Cardiac fibroblast (primary cell): ENCODE measurements at regions not wholly inside any gene's neighbourhood (a gene's known extent, or its start where the extent isn't known, plus 50 kb on each side); places are given as distances from the start of the nearest gene placed in this dataset.

ENCODE experiments used
- DNase-seq, 2 donors: peaks; one replicate each; pipeline versions ENCODE4 v3.0.0 to v3.0.0-alpha.2; 2010; ENCODE audit warnings: low read depth in 2 of 2
- H3K4me3 ChIP-seq, 2 donors: replicated peaks in 1 of 2; 1 replicate in 1 of 2; 2 replicates in 1 of 2; pipeline ENCODE4 v1.5.1; 2011; ENCODE audit warnings: low read depth in 2 of 2, low read length in 2 of 2, mild to moderate bottlenecking in 2 of 2, moderate library complexity in 1 of 2
- TF ChIP-seq, protein P1 (sequence below): IDR thresholded peaks from one replicate; pipeline ENCODE4 v1.5.1; 2011; ENCODE audit warnings: low read depth, mild to moderate bottlenecking, low read length, inconsistent platforms

DNA sequence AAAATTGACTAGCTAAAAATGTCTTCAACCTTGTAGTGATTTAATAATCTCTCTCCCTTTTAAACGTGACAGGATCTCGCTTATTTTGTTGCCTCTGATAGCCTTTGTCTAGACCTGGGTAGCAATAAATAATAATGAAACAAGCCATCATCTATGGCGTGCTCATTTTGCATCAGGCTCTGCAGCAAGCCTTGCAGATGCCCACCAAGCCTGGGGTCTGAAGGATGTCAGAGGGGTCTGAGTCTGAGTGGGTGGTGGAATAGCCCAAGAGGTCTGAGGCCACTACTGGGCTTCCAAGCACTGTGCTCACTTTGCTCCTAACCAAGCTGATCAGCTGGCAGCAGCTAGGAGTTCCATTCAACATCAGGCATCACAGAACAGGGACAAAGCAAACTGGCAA is 109.4 kb downstream of the GYPC start:
- no peak for DNase-seq
- no peak overlapping the region for H3K4me3 ChIP-seq
- TF ChIP-seq, protein P1, sequence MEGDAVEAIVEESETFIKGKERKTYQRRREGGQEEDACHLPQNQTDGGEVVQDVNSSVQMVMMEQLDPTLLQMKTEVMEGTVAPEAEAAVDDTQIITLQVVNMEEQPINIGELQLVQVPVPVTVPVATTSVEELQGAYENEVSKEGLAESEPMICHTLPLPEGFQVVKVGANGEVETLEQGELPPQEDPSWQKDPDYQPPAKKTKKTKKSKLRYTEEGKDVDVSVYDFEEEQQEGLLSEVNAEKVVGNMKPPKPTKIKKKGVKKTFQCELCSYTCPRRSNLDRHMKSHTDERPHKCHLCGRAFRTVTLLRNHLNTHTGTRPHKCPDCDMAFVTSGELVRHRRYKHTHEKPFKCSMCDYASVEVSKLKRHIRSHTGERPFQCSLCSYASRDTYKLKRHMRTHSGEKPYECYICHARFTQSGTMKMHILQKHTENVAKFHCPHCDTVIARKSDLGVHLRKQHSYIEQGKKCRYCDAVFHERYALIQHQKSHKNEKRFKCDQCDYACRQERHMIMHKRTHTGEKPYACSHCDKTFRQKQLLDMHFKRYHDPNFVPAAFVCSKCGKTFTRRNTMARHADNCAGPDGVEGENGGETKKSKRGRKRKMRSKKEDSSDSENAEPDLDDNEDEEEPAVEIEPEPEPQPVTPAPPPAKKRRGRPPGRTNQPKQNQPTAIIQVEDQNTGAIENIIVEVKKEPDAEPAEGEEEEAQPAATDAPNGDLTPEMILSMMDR = no peak

DNA sequence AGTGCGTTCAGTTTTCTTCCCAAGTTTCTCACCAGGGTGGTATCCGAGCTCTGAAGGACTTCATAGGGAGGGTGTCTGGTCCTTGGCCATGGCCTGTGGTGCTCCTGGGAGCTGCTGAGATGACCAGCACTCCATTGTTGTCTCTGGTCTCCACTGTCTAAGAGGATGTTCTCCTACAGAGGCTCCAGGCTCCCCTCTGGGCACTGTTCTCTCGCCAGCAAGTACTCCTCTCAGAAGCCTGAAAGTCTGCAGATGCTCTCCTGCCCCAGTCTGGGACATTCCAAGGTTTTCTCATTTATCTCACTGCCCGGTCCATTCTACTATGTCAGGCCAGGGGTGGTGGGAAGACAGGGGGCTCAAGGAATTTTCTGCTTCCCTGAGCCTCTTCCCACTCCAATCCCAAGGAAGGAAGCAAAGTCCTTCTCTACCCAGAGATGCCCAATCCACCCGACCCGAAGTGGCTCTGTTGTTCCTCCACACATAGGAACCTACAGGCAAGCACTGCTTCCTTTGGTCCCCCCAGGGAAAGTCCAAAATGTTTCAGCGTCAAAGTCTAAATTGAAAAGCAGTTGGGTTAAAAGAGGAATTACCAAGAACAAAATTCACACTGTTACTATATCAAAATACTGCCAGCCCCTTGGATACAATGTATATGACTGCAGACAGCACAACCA is 110.5 kb downstream of the GYPC start:
- TF ChIP-seq, protein P1 = no peak
- DNase-seq = no peak
- no peak overlapping the region for H3K4me3 ChIP-seq

- TF ChIP-seq, protein P1 = no peak
- DNase-seq = no peak
- no peak overlapping the region for H3K4me3 ChIP-seq
Measured at GRCh38 chr2:126766969-126767296, 111.0 kb downstream of the GYPC start.

DNA sequence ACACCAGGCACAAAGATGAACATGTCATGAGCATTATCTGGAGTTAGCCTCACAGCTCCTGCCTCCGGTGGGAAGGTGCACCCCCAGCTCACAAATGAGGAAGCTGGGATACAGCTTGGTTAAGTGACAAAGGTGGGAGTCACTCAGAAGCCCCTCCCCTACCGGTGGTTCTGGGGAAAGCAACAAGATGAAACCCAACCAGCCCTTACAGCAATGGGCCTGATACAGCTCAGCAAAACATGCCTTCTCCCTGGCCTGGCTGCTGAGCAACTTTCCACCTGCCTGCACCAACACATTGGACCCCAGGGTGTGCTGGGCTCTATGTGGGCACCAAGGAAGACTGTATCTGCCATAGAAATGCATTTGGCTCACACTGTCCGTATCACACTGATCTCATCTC is 113.2 kb downstream of the GYPC start:
- no peak overlapping the region for H3K4me3 ChIP-seq
- TF ChIP-seq, protein P1 = no peak
- DNase-seq = no peak

DNA sequence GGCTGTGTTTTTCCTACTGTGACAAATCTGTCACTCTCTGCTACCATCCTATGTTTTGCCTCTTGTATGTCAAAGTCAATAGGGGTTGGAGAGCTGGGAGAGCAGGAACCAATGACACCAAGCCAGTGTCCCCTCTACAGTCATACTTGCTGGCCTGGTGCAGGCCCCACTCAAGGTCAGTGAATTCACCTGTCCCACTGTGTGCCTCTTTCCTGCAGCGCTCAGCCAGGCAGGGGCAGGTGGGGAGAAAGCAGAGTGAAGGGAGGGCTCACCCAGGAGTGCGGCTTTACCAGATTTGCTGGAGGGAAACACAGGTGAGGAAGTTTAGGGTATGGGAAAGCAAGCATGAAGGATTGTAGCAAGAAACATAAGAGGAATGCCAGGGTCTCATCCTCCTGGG is 114.5 kb downstream of the GYPC start:
- TF ChIP-seq, protein P1 = no peak
- H3K4me3 ChIP-seq = no peak overlapping the region
- DNase-seq = no peak

- no peak overlapping the region for H3K4me3 ChIP-seq
- TF ChIP-seq, protein P1 = no peak
Measured at GRCh38 chr2:126771094-126771493, 115.1 kb downstream of the GYPC start.

DNA sequence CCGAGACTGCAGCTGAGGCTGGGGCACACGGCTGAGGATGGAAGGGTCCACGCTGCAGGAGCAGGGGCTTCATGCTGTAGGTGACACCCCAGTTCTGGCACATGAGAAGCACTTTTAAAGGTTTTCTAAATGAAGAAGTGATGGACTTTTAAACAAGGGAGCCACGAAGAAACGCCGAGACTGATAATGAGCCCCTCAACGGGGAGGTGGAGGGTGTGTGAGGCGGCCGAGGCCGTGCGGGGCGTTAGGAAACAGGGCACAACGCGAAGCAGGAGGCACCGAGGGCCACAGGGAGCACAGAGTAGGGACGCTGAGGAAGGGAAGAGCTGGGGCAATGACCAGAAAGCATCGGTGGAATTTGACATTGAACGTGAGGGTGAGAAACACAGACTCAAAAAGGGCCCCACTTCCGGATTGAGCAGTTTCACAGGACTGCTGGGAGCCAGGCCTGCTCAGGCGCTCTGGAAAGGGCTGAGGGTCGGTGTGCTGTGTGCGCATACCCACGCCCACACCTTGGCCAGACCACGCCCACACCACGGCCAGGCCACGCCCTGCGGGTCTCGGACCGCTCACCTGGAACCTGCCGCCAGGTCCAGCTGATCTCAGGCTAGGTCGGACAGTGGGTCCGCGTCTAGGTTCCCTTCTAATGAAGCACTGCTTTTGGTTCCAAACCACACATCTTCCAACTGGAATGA is 115.7 kb downstream of the GYPC start:
- TF ChIP-seq, protein P1 = no peak
- H3K4me3 ChIP-seq = no peak overlapping the region
- DNase-seq = no peak

More at GRCh38 chr2:126771094-126771493, 115.1 kb downstream of the GYPC start:
- DNase-seq = no peak
